ENCODE measurements at regions not wholly inside any gene's neighbourhood (a gene's known extent, or its start where the extent isn't known, plus 50 kb on each side); places are given as distances from the start of the nearest gene placed in this dataset.
"Not testable (repeated sequence)": the region's sequence is repeated elsewhere in the genome, so short reads cannot be mapped to it uniquely, and the experiment has no call there.

DNA sequence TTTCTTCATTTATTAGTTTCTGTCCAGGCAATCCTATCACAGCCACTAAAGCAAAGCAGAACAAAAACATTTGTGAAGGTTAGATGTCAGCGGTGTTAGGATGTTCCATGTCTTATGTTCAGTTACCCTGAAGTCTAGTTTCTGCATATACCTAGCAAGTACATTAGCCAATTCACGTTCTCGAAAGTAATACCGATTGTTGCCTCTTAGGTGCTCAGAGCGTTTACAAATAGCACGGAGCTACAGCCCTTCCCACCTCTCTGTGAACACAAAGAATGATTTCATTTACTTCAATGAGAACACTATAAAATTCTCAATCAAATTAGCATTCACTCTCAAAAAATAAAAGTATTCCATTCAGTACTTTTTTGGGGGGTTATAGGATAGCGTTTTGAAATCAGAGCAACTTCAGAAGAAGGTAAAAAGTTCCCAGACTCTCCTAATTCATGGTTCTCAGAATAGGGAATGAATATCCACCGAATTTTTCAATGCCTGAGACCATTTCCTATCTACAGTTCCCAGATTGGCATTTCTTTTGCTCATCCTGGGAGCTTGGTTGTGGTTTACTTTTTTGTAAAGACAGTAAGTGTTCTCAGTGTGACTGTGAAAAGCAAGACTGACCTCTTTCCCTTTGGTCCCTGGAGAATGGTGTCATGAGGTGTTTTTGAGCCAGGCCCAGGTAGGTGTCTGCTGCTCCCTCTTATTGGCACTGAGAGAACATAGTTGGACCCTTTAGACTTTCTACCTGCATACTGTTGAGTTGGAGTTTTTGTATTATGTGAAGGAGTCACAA, 488.0 kb upstream of the RGS6 start:
- DNase-seq: no peak

DNA sequence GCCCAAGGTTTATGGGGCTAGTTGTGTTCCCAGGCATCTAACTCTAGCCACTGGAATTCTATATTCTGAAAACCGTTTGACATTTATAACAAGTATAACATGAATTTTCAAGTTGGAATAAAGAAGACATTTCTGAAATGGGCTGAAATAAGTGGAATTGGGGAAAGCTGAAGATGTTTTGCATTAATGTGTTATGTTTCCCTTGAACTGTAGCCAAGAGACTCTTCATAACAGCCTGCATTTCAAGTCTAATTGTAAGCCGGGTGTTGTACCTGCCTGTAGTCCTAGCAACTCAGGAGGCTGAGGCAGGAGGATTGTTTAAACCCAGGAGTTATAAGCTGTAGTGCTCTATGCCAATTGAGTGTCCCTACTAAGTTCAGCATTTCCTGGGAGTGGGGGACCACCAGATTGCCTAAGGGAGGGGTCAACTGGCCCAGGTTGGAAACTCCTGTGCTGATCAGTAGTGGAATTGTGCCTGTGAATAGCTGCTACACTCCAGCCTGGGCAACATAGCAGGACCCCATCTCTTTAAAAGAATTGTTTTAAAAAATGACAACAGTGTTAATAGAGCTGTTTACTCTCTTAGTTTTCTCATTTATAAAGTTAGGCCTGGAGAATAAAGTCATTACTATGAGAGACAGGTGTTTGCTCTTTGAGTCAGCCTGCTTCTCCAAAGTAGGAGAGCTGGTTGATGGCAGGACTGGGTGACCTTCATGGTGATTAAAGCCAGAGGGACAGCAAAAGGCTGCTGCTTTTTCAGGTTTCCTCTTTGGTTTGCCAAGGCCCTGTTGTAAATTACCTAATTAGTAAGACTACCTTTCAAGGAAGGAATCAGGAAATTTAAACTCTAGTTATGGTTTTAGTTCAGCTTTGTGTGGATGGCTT, 483.6 kb upstream of the RGS6 start:
- no peak for DNase-seq

DNA sequence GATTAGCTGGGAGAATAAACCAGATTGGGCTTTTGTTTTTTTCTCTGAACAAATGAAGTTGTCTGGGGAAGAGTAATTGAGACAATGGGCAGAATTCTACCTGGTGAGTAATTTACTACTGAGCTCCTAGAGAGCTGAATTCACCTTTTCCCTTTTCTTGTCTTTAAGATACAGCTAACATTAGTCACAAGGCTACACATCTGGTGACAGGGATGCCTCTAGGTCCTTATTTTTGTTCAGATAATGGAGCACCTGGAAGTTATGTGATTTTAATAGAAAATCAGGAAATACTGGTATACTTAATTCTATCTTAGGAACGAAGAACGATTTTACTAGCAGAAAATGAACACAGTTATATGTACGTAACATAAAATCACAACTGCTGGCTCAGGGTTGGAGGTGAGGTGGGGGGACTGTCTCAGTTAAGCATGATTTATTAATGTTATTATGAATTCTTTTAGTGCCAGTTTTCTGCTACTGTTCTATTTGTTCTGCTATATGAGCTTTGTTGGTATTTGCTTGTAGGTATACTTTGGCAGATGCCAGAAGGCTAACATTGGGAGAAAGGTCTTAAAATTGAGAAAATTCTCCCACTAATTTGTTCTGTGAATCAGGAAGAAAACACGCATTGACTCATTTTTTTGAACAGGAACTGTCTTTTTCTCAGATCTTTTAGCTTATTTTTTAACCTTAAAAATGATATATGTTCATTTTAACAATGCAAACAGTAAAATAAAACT, 482.7 kb upstream of the RGS6 start:
- no peak for DNase-seq

DNA sequence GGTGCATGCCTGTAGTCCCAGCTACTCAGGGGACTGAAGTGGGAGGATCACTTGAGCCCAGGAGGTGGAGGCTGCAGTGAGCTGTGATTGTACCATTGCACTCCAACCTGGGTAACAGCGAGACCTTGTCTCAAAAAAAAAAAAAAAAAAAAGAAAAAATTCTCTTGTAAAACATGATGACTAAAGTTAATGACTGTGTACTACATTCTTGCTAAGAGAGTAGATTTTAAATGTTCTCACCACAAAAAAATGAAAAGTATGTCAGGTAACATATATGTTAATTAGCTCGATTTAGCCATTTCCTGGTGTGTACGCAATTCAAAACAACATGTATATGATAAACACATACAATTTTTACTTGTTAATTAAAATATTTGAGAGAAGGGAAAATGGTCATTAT, 480.7 kb upstream of the RGS6 start:
- DNase-seq: no peak

DNA sequence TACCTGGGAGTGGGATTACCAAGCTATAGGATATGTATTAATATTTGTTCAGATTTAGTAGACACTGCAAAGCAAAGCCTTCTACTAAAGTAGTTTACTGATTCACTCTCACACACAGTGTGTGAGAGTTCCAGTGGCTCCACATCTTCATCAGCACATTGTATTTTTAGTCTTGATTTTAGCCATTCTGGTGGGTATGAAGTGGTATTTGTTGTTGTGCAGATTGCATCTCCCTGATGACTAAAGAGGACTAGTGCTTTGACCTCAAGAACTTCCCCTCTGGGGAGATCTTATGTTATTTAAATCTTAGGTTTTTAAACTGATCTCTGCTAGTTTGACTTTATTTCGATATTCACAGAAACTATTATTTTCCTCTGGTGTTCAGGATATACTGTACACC, 479.7 kb upstream of the RGS6 start:
- no peak for DNase-seq

DNA sequence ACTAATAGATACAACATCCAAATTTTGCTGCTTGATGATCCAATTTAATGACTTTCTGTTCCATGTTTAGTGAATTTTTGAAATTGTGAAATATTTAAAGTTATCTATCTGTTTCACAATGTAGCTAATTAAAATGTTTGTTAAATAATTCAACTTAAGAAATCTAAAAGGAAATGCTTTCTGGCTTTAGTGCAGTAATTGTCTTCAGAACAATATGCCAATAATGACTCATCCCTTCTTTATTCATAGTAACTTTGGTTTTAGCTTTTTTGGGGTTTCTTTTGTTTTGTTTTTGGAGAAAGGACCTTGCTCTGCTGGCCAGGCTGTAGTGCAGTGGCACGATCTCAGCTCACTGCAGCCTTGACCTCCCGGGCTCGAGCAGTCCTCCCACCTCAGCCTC, 479.2 kb upstream of the RGS6 start:
- DNase-seq: no peak

- DNase-seq: no peak
These were observed 478.2 kb upstream of the RGS6 start for GRCh38 chr14:71454010-71454409.

DNA sequence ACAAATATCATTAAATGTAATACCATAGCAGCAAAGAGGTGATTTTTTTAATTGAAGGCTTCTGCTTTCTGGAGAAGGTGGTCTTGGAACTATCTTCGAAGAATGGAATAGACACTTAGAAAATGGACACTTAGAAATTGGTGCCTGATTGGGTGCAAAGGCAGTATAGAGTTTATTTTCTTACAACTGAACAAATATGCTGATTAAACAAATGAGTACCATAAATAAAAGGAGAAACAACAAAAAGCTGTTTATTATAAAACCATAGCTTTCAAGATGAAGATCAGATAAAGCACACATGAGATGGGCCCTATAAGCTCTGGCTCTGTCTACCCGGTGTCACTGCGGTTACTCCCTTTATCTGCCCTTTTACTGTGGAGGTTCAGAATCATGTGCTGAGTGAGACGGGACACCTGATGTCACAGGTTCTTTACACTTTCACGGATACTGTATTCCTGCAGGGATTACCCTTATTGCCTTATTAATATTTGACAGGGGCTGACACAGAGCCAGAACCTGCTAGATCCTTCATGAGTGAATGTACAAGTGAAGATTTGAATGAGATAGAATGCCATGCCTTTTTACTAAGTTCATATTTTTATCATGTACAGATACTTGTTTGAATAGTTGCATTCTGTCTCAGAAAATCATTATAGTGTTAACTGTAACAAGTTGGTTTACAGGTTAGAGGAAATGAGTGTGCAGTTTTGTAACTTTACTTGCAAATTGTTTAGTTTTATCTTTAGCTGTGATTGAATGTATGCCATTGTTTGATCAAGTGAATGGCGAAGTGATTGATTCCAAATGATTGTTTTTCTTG, 477.5 kb upstream of the RGS6 start:
- no peak for DNase-seq

DNA sequence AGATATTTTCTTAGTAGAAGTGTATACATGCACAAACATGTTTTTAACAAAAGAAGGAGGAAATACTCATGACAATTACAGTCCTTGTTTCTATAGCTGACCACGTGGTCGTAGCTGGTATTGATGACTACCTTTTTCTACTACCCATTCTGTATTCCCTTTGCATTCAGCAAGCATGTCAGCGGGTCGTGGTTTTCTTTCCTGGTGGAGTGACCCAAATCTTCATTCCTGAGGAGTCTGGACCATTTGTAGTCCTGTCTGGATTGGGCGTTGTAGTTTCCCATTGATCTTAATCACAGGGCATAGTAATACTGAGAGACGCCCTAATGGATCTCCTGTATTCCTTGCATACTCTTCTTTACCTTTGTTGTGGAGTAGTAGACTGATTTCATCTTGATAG, 472.1 kb upstream of the RGS6 start:
- DNase-seq: no peak

GRCh38 chr14:71461617-71462016, 470.6 kb upstream of the RGS6 start:
- not testable (repeated sequence) for DNase-seq

- no peak for DNase-seq
These were observed 468.4 kb upstream of the RGS6 start for GRCh38 chr14:71463807-71464206.

DNA sequence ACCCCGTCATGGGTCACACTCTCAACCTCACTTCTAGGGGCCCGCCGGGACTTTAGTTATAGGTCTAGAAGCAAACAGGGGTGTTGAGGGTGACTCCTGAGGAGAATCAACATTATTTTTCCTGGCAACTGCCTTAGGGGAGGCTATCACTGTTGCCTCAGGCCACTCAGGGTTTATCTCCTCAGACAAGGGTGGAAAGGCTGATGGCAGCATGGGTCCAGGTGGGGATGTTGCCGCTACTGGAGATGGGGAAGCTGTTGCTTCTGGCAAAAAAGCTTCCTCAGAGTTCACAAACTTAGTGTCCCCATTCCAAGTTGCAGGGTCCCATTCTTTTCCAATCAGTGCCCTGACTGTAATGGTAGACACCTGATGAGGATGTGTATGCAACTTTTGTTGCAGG, 467.4 kb upstream of the RGS6 start:
- no peak for DNase-seq

- no peak for DNase-seq
These were observed 466.9 kb upstream of the RGS6 start for GRCh38 chr14:71465316-71465715.

- no peak for DNase-seq
These were observed 466.0 kb upstream of the RGS6 start for GRCh38 chr14:71466251-71466650.

DNA sequence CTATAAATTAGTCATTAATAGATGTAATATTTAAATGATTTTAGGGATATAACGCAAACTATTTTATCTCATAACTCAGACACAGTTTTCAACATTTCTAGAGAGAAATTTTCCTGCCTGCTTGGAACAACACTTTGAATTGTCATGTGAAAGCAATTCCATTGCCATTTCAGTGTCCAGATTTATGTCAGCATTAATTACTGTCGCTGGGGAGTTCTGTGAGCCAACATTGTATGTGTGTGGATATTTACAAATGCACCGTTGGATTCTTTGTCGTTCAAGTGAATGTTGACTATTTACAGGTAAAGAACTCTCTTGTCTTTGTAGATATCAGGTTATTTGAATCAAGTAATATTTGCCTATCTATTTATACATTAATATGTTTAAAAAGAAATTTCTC, 465.3 kb upstream of the RGS6 start:
- no peak for DNase-seq

- no peak for DNase-seq
These were observed 464.8 kb upstream of the RGS6 start for GRCh38 chr14:71467361-71467811.

GRCh38 chr14:71468701-71469100, 463.5 kb upstream of the RGS6 start:
- DNase-seq: no peak

- DNase-seq: no peak
These were observed 462.4 kb upstream of the RGS6 start for GRCh38 chr14:71469643-71470335.

DNA sequence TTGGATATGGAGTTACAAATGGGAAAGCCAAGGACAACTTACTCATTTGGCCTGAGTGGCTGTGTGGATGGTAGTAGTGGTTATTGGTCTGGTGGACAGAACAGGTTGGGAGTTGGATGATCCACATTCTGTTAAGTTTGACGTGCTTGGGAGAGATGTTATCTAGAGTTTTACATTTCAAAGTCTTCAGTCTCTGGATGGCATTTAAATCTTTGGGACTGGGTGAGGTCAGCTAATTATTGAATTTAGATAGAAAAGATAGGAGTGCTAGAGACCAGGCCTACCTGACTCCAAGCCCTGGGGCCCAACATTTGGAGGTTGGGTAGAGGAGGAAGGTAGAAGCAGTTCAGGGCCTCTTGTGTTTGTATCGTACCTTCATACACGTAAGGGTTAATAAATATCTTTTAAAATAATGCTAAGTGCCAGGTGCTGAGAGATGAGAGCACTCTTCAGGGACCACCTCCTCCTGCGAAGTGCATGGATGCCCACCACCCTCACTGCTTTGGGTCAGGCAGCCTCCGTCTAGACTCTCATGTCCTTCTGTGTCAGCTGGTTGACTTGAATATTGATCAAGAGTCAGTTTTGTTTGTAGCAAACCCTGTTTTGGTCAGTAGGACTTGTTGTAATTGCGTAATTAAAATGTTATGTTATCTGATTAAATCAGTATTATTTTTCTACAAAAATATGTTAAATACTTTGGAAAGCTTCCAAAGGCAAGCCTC, 460.4 kb upstream of the RGS6 start:
- no peak for DNase-seq

- no peak for DNase-seq
These were observed 459.6 kb upstream of the RGS6 start for GRCh38 chr14:71472356-71473340.
